HCT116 (cell line): ENCODE measurements at regions not wholly inside any gene's neighbourhood (a gene's known extent, or its start where the extent isn't known, plus 50 kb on each side); places are given as distances from the start of the nearest gene placed in this dataset.

Experiments
- ATAC-seq: fragments of 200-7000 bp; cut with Tn5 transposase; 2 replicates; pipeline ENCODE4 v1.9.1; 2020; ENCODE audit warnings: mild to moderate bottlenecking, moderate library complexity
- BruUV-seq: library from RNA; stranded (reverse); fragments of 400-500 nt; replicated peaks from 2 replicates; lab custom pipeline; 2021; lab: Mats Ljungman, UMichigan
- CTCF ChIA-PET: fragments of 300-600 bp; sonication (Branson Sonifier 250); formaldehyde crosslinking; loops from one replicate; lab custom pipeline; 2021; ENCODE audit warnings: antibody characterized with exemption; lab: Charles Lee
- POLR2A ChIA-PET: fragments of 300-600, 350-600 bp; sonication (Branson Sonifier 250); formaldehyde crosslinking; loops from one replicate; lab custom pipeline; 2021; ENCODE audit warnings: antibody characterized with exemption; lab: Charles Lee
- RAD21 ChIA-PET, 2 experiments: fragments of 300-600 bp; sonication (Branson Sonifier 250); formaldehyde crosslinking; loops; one replicate each; lab custom pipeline; 2023; ENCODE audit warnings: low total read pairs in 2 of 2; ENCODE audit not compliant: uncharacterized antibody in 2 of 2, unreplicated experiment in 2 of 2, low non-redundant PET in 1 of 2; lab: Charles Lee
- DNase-seq: peaks from one replicate; pipeline ENCODE4 v3.0.0-alpha.2; 2010; ENCODE audit warnings: low read depth, low spot score
- H2AFZ ChIP-seq: fragments of 200-600 bp; shearing (Covaris generic), sonication (generic); 2 replicates; pipeline ENCODE4 v1.6.1; 2017; ENCODE audit warnings: low read depth, mixed run types, mixed read lengths, antibody characterized with exemption, low read length; ENCODE audit not compliant: poor library complexity, severe bottlenecking
- H3K27ac ChIP-seq: 2 replicates; pipeline ENCODE4 v1.5.1; 2012; ENCODE audit warnings: low read depth, low read length
- H3K27me3 ChIP-seq: fragments of 200-600 bp; sonication (generic); 2 replicates; pipeline ENCODE4 v1.6.1; 2016; ENCODE audit warnings: mixed run types, low read length, mixed read lengths; ENCODE audit not compliant: insufficient read depth
- H3K36me3 ChIP-seq, 2 experiments: fragments of 200-500 bp in 1 of 2; fragments of 200-600 bp in 1 of 2; sonication (Bioruptor generic) in 1 of 2; sonication (generic) in 1 of 2; 2 replicates each; pipeline versions ENCODE4 v1.5.1 to v1.6.1; 2014 to 2016; ENCODE audit warnings: low read length in 2 of 2, inconsistent platforms in 1 of 2, mixed read lengths in 1 of 2, mixed run types in 1 of 2; ENCODE audit not compliant: insufficient read depth in 2 of 2, control insufficient read depth in 1 of 2
- H3K4me1 ChIP-seq, 2 experiments: fragments of 200-600 bp in 1 of 2; sonication (generic) in 1 of 2; 2 replicates each; pipeline versions ENCODE4 v1.5.1 to v1.6.1; 2012 to 2017; ENCODE audit warnings: low read length in 2 of 2, inconsistent platforms in 1 of 2, mild to moderate bottlenecking in 1 of 2, mixed read lengths in 1 of 2, mixed run types in 1 of 2, moderate library complexity in 1 of 2; ENCODE audit not compliant: insufficient read depth in 2 of 2, control insufficient read depth in 1 of 2
- H3K4me2 ChIP-seq: fragments of 200-600 bp; sonication (generic); 2 replicates; pipeline ENCODE4 v1.6.1; 2017; ENCODE audit warnings: mixed run types, low read length, mixed read lengths
- H3K4me3 ChIP-seq, 2 experiments: fragments of 200-600 bp in 1 of 2; sonication (generic) in 1 of 2; replicated peaks in 1 of 2; 2 replicates each; pipeline ENCODE4 v1.5.1; 2011 to 2016; ENCODE audit warnings: low read length in 2 of 2, control low read depth in 1 of 2, low read depth in 1 of 2, mild to moderate bottlenecking in 1 of 2, mixed read lengths in 1 of 2, mixed run types in 1 of 2
- H3K79me2 ChIP-seq: fragments of 200-600 bp; sonication (generic); 2 replicates; pipeline ENCODE4 v1.6.1; 2017; ENCODE audit warnings: mild to moderate bottlenecking, mixed run types, low read length, moderate library complexity, mixed read lengths; ENCODE audit not compliant: insufficient read depth
- H3K9ac ChIP-seq: fragments of 200-600 bp; sonication (generic); 2 replicates; pipeline ENCODE4 v1.6.1; 2016; ENCODE audit warnings: low read length, mixed read lengths
- H3K9me2 ChIP-seq: fragments of 200-600 bp; sonication (generic), shearing (Covaris generic); 2 replicates; pipeline ENCODE4 v1.6.1; 2017; ENCODE audit warnings: mixed run types, mild to moderate bottlenecking, moderate library complexity; ENCODE audit not compliant: insufficient read depth
- H3K9me3 ChIP-seq, 2 experiments: fragments of 200-500 bp in 1 of 2; fragments of 200-600 bp in 1 of 2; sonication (Bioruptor generic) in 1 of 2; sonication (generic) in 1 of 2; 2 replicates each; pipeline ENCODE4 v1.6.1; 2014 to 2017; ENCODE audit warnings: low read length in 2 of 2, mixed read lengths in 2 of 2, inconsistent platforms in 1 of 2, low read depth in 1 of 2, mild to moderate bottlenecking in 1 of 2, mixed run types in 1 of 2, moderate library complexity in 1 of 2; ENCODE audit not compliant: control insufficient read depth in 1 of 2, insufficient read depth in 1 of 2
- H4K20me1 ChIP-seq: fragments of 200-600 bp; sonication (generic), shearing (Covaris generic); 2 replicates; pipeline ENCODE4 v1.6.1; 2017; ENCODE audit warnings: mixed run types, mild to moderate bottlenecking, moderate library complexity; ENCODE audit not compliant: insufficient read depth
- CEBPB ChIP-seq: IDR thresholded peaks from 2 replicates; pipeline ENCODE4 v1.6.1; 2012; ENCODE audit warnings: low read depth
- EGR1 ChIP-seq: IDR thresholded peaks from 2 replicates; pipeline ENCODE4 v1.6.1; 2012; ENCODE audit warnings: low read depth
- ELF1 ChIP-seq: IDR thresholded peaks from 2 replicates; pipeline ENCODE4 v1.6.1; 2012; ENCODE audit warnings: low read depth, borderline replicate concordance
- EZH2 ChIP-seq: fragments of 200-600 bp; sonication (generic); IDR thresholded peaks from 2 replicates; pipeline ENCODE4 v1.6.1; 2017; ENCODE audit warnings: antibody characterized with exemption, mixed run types
- EZH2phosphoT487 ChIP-seq: fragments of 200-600 bp; IDR thresholded peaks from 2 replicates; pipeline ENCODE4 v1.6.1; 2018; ENCODE audit warnings: antibody characterized with exemption, borderline replicate concordance
- FOSL1 ChIP-seq: IDR thresholded peaks from 2 replicates; pipeline ENCODE4 v1.6.1; 2012; ENCODE audit warnings: low read depth
- JUND ChIP-seq: IDR thresholded peaks from 2 replicates; pipeline ENCODE4 v1.6.1; 2012
- POLR2A ChIP-seq: IDR thresholded peaks from 2 replicates; pipeline ENCODE4 v1.7.0; 2011; ENCODE audit warnings: borderline replicate concordance; ENCODE audit not compliant: insufficient read depth, insufficient read length; ENCODE audit errors: extremely low read depth
- RAD21 ChIP-seq: IDR thresholded peaks from 2 replicates; pipeline ENCODE4 v1.6.1; 2012; ENCODE audit warnings: low read depth, mild to moderate bottlenecking
- SIN3A ChIP-seq: IDR thresholded peaks from 2 replicates; pipeline ENCODE4 v1.6.1; 2012; ENCODE audit warnings: low read depth
- SRF ChIP-seq: IDR thresholded peaks from 2 replicates; pipeline ENCODE4 v1.6.1; 2012; ENCODE audit warnings: low read depth
- TCF7L2 ChIP-seq: IDR thresholded peaks from 2 replicates; pipeline ENCODE4 v1.7.0; 2011; ENCODE audit warnings: borderline replicate concordance, inconsistent platforms; ENCODE audit not compliant: insufficient read depth, insufficient read length; ENCODE audit errors: extremely low read depth
- YY1 ChIP-seq: IDR thresholded peaks from 2 replicates; pipeline ENCODE4 v1.6.1; 2011; ENCODE audit warnings: low read length, low read depth, moderate library complexity, mild to moderate bottlenecking; ENCODE audit not compliant: insufficient replicate concordance; ENCODE audit errors: extremely low read depth
- ZNF274 ChIP-seq: fragments of 200-500 bp; sonication (Bioruptor generic); IDR thresholded peaks from 2 replicates; pipeline ENCODE4 v1.6.1; 2014; ENCODE audit warnings: mild to moderate bottlenecking, low read depth, low read length, inconsistent platforms
- intact Hi-C: fragments of 100-400 bp; cut with micrococcal nuclease; formaldehyde crosslinking; loops from 2 replicates; pipeline ENCODE4 v1.10.0; 2022
- TF ChIP-seq, protein P1 (sequence below), 3 experiments: fragments of 200-600 bp in 1 of 3; sonication (generic) in 1 of 3; IDR thresholded peaks in 2 of 3; conservative IDR thresholded peaks in 1 of 3; 2 replicates each; pipeline ENCODE4 v1.5.1; 2012 to 2017; ENCODE audit warnings: low read depth in 2 of 3, low read length in 2 of 3, antibody characterized with exemption in 1 of 3, borderline replicate concordance in 1 of 3, control low read depth in 1 of 3, mild to moderate bottlenecking in 1 of 3, mixed read lengths in 1 of 3, mixed run types in 1 of 3, moderate library complexity in 1 of 3; ENCODE audit not compliant: insufficient read depth in 1 of 3
- TF ChIP-seq, protein P2 (sequence below): IDR thresholded peaks from 2 replicates; pipeline ENCODE4 v1.6.1; 2012; ENCODE audit warnings: low read depth
- TF ChIP-seq, protein P3 (sequence below): IDR thresholded peaks from 2 replicates; pipeline ENCODE4 v1.6.1; 2012

DNA sequence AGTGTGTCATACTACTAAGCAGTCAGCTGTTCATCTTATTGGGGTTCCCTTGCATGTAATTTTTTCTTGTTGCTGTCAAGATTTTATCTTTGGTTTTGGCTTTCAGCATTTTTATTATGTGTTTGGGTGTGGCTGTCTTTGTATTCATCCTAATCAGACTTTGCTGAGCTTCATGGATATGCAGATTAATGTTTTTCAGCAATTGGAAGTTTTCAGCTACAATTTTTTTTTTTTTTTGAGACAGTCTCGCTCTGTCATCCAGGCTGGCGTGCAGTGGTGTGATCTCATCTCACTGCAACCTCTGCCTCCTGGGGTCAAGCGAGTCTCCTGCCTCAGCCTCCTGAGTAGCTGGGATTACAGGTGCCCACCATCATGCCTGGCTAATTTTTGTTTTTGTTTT lies 108.8 kb downstream of the BARX1 start:
- intact Hi-C loops = no loop called here
- H3K9me2 ChIP-seq = no peaks in the 10 kb centered on the region
- no peaks in the 10 kb centered on the region for H3K79me2 ChIP-seq
- CTCF ChIA-PET = no interaction called here
- H3K4me1 ChIP-seq = no peaks in the 10 kb centered on the region
- H3K4me3 ChIP-seq = no peak overlapping the region
- H2AFZ ChIP-seq = no peak overlapping the region
- H3K27me3 ChIP-seq = peaks cover 15% of the 10 kb centered on the region; the same call in 1 of the 2 replicates
- no peaks in the 10 kb centered on the region for H3K36me3 ChIP-seq
- H3K9me3 ChIP-seq = no peaks in the 10 kb centered on the region
- POLR2A ChIA-PET = no interaction called here
- ATAC-seq = no peak
- BruUV-seq = no TSS peak
- TF ChIP-seq ZNF274 = no peak
- TF ChIP-seq TCF7L2 = no peak
- no peak for TF ChIP-seq JUND
- TF ChIP-seq CEBPB = no peak
- TF ChIP-seq, protein P1, sequence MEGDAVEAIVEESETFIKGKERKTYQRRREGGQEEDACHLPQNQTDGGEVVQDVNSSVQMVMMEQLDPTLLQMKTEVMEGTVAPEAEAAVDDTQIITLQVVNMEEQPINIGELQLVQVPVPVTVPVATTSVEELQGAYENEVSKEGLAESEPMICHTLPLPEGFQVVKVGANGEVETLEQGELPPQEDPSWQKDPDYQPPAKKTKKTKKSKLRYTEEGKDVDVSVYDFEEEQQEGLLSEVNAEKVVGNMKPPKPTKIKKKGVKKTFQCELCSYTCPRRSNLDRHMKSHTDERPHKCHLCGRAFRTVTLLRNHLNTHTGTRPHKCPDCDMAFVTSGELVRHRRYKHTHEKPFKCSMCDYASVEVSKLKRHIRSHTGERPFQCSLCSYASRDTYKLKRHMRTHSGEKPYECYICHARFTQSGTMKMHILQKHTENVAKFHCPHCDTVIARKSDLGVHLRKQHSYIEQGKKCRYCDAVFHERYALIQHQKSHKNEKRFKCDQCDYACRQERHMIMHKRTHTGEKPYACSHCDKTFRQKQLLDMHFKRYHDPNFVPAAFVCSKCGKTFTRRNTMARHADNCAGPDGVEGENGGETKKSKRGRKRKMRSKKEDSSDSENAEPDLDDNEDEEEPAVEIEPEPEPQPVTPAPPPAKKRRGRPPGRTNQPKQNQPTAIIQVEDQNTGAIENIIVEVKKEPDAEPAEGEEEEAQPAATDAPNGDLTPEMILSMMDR (IDR thresholded peaks at IDR 0.05 in 2 of 3, conservative IDR thresholded peaks at IDR 0.05 in 1 of 3; ENCODE audit: borderline replicate concordance in 1 of 3, insufficient read depth in 1 of 3, low read depth in 2 of 3, low read length in 2 of 3) = no peak
- TF ChIP-seq, protein P2, sequence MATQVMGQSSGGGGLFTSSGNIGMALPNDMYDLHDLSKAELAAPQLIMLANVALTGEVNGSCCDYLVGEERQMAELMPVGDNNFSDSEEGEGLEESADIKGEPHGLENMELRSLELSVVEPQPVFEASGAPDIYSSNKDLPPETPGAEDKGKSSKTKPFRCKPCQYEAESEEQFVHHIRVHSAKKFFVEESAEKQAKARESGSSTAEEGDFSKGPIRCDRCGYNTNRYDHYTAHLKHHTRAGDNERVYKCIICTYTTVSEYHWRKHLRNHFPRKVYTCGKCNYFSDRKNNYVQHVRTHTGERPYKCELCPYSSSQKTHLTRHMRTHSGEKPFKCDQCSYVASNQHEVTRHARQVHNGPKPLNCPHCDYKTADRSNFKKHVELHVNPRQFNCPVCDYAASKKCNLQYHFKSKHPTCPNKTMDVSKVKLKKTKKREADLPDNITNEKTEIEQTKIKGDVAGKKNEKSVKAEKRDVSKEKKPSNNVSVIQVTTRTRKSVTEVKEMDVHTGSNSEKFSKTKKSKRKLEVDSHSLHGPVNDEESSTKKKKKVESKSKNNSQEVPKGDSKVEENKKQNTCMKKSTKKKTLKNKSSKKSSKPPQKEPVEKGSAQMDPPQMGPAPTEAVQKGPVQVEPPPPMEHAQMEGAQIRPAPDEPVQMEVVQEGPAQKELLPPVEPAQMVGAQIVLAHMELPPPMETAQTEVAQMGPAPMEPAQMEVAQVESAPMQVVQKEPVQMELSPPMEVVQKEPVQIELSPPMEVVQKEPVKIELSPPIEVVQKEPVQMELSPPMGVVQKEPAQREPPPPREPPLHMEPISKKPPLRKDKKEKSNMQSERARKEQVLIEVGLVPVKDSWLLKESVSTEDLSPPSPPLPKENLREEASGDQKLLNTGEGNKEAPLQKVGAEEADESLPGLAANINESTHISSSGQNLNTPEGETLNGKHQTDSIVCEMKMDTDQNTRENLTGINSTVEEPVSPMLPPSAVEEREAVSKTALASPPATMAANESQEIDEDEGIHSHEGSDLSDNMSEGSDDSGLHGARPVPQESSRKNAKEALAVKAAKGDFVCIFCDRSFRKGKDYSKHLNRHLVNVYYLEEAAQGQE = no peak
- no peak for TF ChIP-seq ELF1
- no peak for TF ChIP-seq POLR2A
- TF ChIP-seq SRF = no peak
- no peak for TF ChIP-seq EGR1
- TF ChIP-seq RAD21 = no peak
- TF ChIP-seq, protein P3, sequence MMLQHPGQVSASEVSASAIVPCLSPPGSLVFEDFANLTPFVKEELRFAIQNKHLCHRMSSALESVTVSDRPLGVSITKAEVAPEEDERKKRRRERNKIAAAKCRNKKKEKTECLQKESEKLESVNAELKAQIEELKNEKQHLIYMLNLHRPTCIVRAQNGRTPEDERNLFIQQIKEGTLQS = no peak
- no peak for TF ChIP-seq EZH2
- no peak for TF ChIP-seq SIN3A
- no peak for TF ChIP-seq FOSL1
- no peak for TF ChIP-seq YY1
- no peak for TF ChIP-seq EZH2phosphoT487
- no peak for DNase-seq
- RAD21 ChIA-PET = no interaction called here
- H3K9ac ChIP-seq = no peak overlapping the region
- no peak overlapping the region for H3K27ac ChIP-seq
- H3K4me2 ChIP-seq = no peak overlapping the region
- no peaks in the 10 kb centered on the region for H4K20me1 ChIP-seq
